SJCRH30 (cell line): ENCODE measurements at regions not wholly inside any gene's neighbourhood (a gene's known extent, or its start where the extent isn't known, plus 50 kb on each side); places are given as distances from the start of the nearest gene placed in this dataset.
"Not testable (repeated sequence)": the region's sequence is repeated elsewhere in the genome, so short reads cannot be mapped to it uniquely, and the experiment has no call there.

Experiments
- DNase-seq, 2 experiments: peaks; one replicate each; pipeline ENCODE4 v3.0.0-alpha.2; 2015 to 2020
- H3K27ac ChIP-seq: fragments of 250-450 bp; sonication (Bioruptor Pico); 2 replicates; pipeline ENCODE4 v1.5.1; 2020; ENCODE audit warnings: mild to moderate bottlenecking, moderate library complexity
- H3K27me3 ChIP-seq: fragments of 250-450 bp; sonication (Bioruptor Pico); 2 replicates; pipeline ENCODE4 v1.5.1; 2020; ENCODE audit warnings: mild to moderate bottlenecking, moderate library complexity
- H3K36me3 ChIP-seq: fragments of 250-450 bp; sonication (Bioruptor Pico); 2 replicates; pipeline ENCODE4 v1.5.1; 2020; ENCODE audit warnings: mild to moderate bottlenecking, moderate library complexity
- H3K4me1 ChIP-seq: fragments of 250-450 bp; sonication (Bioruptor Pico); 2 replicates; pipeline ENCODE4 v1.5.1; 2020; ENCODE audit warnings: mild to moderate bottlenecking, moderate library complexity
- H3K4me3 ChIP-seq: fragments of 250-450 bp; sonication (Bioruptor Pico); 2 replicates; pipeline ENCODE4 v1.5.1; 2020; ENCODE audit warnings: mild to moderate bottlenecking, moderate library complexity
- H3K9me3 ChIP-seq: fragments of 250-450 bp; sonication (Bioruptor Pico); replicated peaks from 2 replicates; pipeline ENCODE4 v1.5.1; 2020; ENCODE audit warnings: mild to moderate bottlenecking, moderate library complexity

DNA sequence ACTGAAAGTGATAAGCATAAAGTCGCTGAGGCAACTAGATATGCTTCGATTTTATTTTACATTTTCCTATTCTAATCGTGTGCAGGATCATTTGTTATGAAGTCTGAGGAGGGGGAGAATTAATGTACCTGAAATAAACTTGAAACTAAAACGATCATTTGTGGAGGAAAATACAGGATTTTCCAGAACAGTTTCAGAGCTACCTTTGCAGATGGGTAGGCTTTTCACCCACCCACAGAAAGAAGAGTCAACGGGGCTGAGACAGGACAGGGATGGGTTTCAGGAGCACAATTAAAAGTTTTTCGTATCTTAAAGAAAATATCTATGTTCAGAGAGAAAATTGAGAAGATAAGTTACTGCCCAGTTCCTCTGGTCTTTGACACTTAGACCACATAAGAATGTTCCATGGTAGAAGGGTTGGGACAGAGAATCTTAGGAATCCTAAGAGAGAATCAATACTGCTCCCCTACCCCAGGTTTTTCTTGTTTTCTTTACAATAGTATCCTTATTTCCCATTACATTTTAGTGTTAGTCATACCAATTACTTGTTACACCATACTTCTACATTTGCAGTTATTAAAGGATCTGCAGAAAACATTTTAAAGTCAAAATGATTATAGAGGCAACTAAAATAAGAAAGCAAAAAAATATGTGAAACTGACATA lies 211.4 kb downstream of the DEPDC1B start:
- no peak overlapping the region for H3K4me3 ChIP-seq
- no peaks in the 10 kb centered on the region for H3K4me1 ChIP-seq
- no peak overlapping the region for H3K27ac ChIP-seq
- no peaks in the 10 kb centered on the region for H3K9me3 ChIP-seq
- DNase-seq = no peak
- H3K27me3 ChIP-seq = 0 out of 2 replicates have a peak, but pooled peaks cover 2% of the 10 kb centered on the region
- no peaks in the 10 kb centered on the region for H3K36me3 ChIP-seq

- Histone ChIP-seq H3K27me3 (0 out of 2 replicates have a peak, but pooled peaks cover 2% of the 10 kb centered on the region), H3K9me3 (no peaks in the 10 kb centered on the region), H3K4me1 (no peaks in the 10 kb centered on the region), H3K27ac (no peak overlapping the region), H3K36me3 (no peaks in the 10 kb centered on the region), H3K4me3 (no peak overlapping the region)
- no peak for DNase-seq
These were observed 212.0 kb downstream of the DEPDC1B start for GRCh38 chr5:60487885-60488442.

DNA sequence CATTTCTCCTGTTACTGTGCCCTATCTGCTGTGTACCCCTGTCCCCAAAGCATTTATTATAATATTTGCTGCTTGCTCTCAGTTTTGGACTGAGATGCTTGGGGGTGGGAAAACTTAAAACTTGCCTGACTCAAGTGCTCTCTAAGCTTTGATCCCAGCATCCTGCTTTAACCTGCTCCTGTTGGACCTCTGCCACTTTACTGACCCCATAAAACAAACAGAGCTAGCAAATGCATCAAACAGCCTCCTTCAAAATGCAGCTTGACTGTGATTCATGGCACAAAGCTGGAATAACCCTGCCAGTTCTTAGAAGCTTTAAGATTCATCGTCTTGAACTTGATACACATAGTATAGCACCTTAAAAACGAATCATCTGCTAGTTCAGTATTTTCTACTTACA lies 212.5 kb downstream of the DEPDC1B start:
- Histone ChIP-seq H3K4me1 (no peaks in the 10 kb centered on the region), H3K9me3 (no peaks in the 10 kb centered on the region), H3K27me3 (0 out of 2 replicates have a peak, but pooled peaks cover 2% of the 10 kb centered on the region), H3K4me3 (no peak overlapping the region), H3K27ac (no peak overlapping the region), H3K36me3 (no peaks in the 10 kb centered on the region)
- no peak for DNase-seq

DNA sequence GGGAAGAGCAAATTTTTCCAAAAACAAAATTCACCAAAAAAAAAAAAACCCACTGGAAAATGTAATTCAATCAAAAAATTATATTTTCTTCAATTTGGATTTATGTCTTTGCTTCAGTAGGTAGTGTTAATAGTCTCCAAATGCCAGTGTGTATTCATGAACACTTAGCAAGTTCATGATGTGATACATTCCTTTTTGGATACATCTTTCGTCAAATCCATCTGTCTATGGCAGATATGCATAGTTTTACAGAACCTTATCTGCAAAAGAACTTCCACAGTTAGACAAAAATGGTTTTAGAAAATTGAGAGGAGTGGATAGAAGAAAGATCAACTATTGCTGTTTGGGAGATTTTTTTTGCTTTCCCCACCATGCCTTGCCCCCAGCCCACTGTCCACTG lies 214.6 kb downstream of the DEPDC1B start:
- Histone ChIP-seq H3K27me3 (no peaks in the 10 kb centered on the region), H3K4me1 (no peaks in the 10 kb centered on the region), H3K36me3 (no peaks in the 10 kb centered on the region), H3K4me3 (no peak overlapping the region), H3K9me3 (no peaks in the 10 kb centered on the region), H3K27ac (no peak overlapping the region)
- no peak for DNase-seq

DNA sequence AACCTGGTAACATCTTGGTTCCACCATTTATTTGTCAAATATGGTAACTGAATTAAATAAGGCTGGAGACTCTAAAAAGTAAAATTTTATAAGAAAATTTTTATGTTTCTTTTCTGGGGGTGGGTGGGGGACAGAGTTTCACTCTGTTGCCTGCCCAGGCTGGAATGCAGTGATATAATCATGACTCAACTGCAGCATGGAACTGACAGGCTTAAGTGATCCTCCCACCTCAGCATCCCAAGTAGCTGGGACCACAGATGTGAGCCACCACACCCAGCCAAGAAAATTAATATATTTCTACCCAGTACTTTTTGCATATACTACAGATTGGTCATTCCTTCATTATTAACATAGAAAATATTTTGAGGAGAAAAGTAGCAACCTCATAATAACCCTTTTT lies 216.9 kb downstream of the DEPDC1B start:
- no peaks in the 10 kb centered on the region for H3K36me3 ChIP-seq
- H3K27me3 ChIP-seq = no peaks in the 10 kb centered on the region
- no peak overlapping the region for H3K27ac ChIP-seq
- no peaks in the 10 kb centered on the region for H3K4me1 ChIP-seq
- H3K4me3 ChIP-seq = no peak overlapping the region
- DNase-seq = no peak
- peaks cover 2% of the 10 kb centered on the region; the same call in 1 of the 2 replicates for H3K9me3 ChIP-seq

DNA sequence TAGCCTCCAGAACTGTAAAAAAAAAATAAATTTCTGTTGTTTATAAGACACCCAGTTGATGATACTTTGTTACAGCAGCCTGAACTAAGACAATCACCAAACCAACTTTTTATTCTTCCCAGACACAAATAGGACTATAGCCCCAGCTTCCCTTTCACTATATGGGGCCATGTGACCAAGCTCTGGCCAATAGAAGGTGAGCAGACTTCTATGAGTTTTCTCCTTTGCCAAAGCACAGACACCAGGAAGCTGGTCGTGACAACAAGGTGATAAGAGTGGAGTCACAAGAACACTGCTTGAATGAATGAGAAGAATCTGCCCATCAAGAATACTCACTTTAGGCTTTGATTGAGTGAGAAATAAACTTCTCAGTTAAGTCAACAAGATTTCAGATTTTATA lies 217.7 kb downstream of the DEPDC1B start:
- Histone ChIP-seq H3K4me1 (no peaks in the 10 kb centered on the region), H3K27ac (no peak overlapping the region), H3K27me3 (no peaks in the 10 kb centered on the region), H3K4me3 (no peak overlapping the region), H3K9me3 (peaks cover 7% of the 10 kb centered on the region; the same call in 1 of the 2 replicates), H3K36me3 (no peaks in the 10 kb centered on the region)
- DNase-seq = no peak

DNA sequence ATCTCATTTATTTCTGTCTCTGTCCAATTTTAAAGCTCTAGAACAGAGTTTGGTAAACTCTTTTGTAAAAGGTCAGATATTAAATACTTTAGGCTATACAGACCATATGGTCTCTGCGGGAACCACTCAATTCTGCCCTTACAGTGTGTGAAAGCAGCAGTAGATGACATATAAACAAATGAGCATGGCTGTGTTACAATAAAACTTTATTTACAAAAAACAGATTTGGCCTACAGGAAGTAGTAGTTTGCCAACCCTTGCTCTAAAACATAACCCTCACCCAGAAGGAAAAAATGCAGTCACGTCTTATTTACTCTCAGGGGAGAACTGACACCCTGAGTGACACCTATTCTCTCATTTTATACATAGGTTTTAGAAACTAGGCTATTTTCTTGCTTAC lies 220.4 kb downstream of the DEPDC1B start:
- no peaks in the 10 kb centered on the region for H3K4me1 ChIP-seq
- no peak overlapping the region for H3K27ac ChIP-seq
- no peaks in the 10 kb centered on the region for H3K36me3 ChIP-seq
- H3K9me3 ChIP-seq = peaks cover 7% of the 10 kb centered on the region; the same call in 1 of the 2 replicates
- DNase-seq = no peak
- H3K4me3 ChIP-seq = no peak overlapping the region
- no peaks in the 10 kb centered on the region for H3K27me3 ChIP-seq

DNA sequence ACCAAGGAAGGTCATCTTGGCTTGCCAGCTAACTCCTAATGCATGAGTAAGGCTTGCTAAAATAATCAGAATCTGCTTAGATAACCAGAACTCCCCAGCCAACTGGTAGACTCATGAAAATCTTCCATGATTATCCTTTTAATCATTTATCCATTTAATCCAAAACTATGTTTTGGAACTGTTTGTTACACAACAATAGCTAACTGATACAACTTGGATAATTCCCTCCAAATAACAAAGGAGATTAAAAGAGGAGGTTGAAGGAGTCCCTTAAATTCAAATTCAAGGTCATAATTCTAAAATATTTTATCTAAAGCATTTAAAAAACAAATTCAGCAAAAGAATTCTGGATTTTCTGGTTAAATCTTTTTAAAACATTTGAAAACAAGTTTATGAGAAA lies 222.1 kb downstream of the DEPDC1B start:
- Histone ChIP-seq H3K4me1 (no peaks in the 10 kb centered on the region), H3K9me3 (peaks cover 7% of the 10 kb centered on the region; the same call in 1 of the 2 replicates), H3K4me3 (no peak overlapping the region), H3K36me3 (no peaks in the 10 kb centered on the region), H3K27ac (no peak overlapping the region), H3K27me3 (no peaks in the 10 kb centered on the region)
- DNase-seq = no peak

- DNase-seq = no peak
- Histone ChIP-seq H3K4me3 (no peak overlapping the region), H3K4me1 (no peaks in the 10 kb centered on the region), H3K27ac (no peak overlapping the region), H3K27me3 (no peaks in the 10 kb centered on the region), H3K9me3 (peaks cover 7% of the 10 kb centered on the region; the same call in 1 of the 2 replicates), H3K36me3 (no peaks in the 10 kb centered on the region)
These were observed 226.3 kb downstream of the DEPDC1B start for GRCh38 chr5:60473654-60474053.

DNA sequence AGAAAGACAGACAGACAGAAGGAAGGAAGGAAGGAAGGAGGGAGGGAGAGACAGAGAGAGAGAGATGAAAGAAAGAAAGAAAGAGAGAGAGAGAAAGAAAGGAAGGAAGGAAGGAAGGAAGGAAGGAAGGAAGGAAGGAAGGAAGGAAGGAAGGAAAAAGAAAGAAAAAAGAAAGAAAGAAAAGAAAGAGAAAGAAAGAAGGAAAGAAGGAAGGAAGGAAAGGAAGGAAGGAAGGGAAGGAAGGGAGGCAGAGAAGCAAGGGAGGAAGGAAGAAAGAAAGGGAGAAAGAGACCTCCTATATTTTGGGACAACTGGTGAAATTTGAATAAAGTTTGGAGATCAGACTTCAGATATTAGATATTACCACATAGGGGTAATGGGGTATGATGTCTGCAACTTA lies 226.9 kb downstream of the DEPDC1B start:
- H3K27ac ChIP-seq, H3K9me3 ChIP-seq, H3K36me3 ChIP-seq, H3K27me3 ChIP-seq, H3K4me3 ChIP-seq, DNase-seq, H3K4me1 ChIP-seq: not testable (repeated sequence)

- H3K4me1 ChIP-seq = no peaks in the 10 kb centered on the region
- no peak overlapping the region for H3K27ac ChIP-seq
- no peaks in the 10 kb centered on the region for H3K27me3 ChIP-seq
- DNase-seq = no peak
- no peaks in the 10 kb centered on the region for H3K9me3 ChIP-seq
- H3K36me3 ChIP-seq = no peaks in the 10 kb centered on the region
- H3K4me3 ChIP-seq = no peak overlapping the region
These were observed 229.1 kb downstream of the DEPDC1B start for GRCh38 chr5:60470881-60471280.

GRCh38 chr5:60469286-60469685 lies 230.7 kb downstream of the DEPDC1B start:
- H3K9me3 ChIP-seq = no peaks in the 10 kb centered on the region
- no peaks in the 10 kb centered on the region for H3K36me3 ChIP-seq
- DNase-seq = no peak
- no peak overlapping the region for H3K27ac ChIP-seq
- no peaks in the 10 kb centered on the region for H3K27me3 ChIP-seq
- no peak overlapping the region for H3K4me3 ChIP-seq
- no peaks in the 10 kb centered on the region for H3K4me1 ChIP-seq

GRCh38 chr5:60463179-60463868 lies 236.6 kb downstream of the DEPDC1B start:
- no peaks in the 10 kb centered on the region for H3K27me3 ChIP-seq
- no peak overlapping the region for H3K27ac ChIP-seq
- H3K36me3 ChIP-seq = no peaks in the 10 kb centered on the region
- no peaks in the 10 kb centered on the region for H3K4me1 ChIP-seq
- no peaks in the 10 kb centered on the region for H3K9me3 ChIP-seq
- no peak for DNase-seq
- no peak overlapping the region for H3K4me3 ChIP-seq

GRCh38 chr5:60458666-60459065 lies 241.3 kb downstream of the DEPDC1B start:
- Histone ChIP-seq H3K27me3 (no peaks in the 10 kb centered on the region), H3K9me3 (no peaks in the 10 kb centered on the region), H3K27ac (no peak overlapping the region), H3K36me3 (no peaks in the 10 kb centered on the region), H3K4me3 (no peak overlapping the region), H3K4me1 (no peaks in the 10 kb centered on the region)
- no peak for DNase-seq

DNA sequence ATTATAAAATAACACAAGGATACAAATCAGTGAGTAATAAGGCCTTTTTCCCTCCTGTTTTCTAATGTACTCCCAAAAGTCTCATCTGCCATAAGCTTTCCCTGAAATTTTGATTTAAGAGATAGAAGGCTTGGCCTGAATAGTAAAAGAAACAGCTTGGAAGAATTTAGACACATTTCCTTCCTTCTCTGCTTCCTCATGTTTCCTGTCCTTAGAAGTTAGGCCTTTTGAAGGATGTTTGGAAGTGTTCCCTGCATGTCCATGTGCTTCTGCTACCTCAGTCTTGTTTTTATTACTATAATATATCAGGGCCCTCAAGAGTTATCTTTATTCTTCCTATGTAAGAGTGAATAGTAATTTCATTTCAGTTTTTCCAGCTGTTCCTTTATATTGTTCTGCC lies 242.7 kb downstream of the DEPDC1B start:
- Histone ChIP-seq H3K9me3 (no peaks in the 10 kb centered on the region), H3K4me1 (no peaks in the 10 kb centered on the region), H3K4me3 (no peak overlapping the region), H3K36me3 (no peaks in the 10 kb centered on the region), H3K27ac (no peak overlapping the region), H3K27me3 (no peaks in the 10 kb centered on the region)
- DNase-seq = no peak
